ENCODE measurements at regions not wholly inside any gene's neighbourhood (a gene's known extent, or its start where the extent isn't known, plus 50 kb on each side); places are given as distances from the start of the nearest gene placed in this dataset.
A peak's percentile ranks its signal among the peaks of the same experiment; 100 is the strongest.
"Not testable (repeated sequence)": the region's sequence is repeated elsewhere in the genome, so short reads cannot be mapped to it uniquely, and the experiment has no call there.

DNA sequence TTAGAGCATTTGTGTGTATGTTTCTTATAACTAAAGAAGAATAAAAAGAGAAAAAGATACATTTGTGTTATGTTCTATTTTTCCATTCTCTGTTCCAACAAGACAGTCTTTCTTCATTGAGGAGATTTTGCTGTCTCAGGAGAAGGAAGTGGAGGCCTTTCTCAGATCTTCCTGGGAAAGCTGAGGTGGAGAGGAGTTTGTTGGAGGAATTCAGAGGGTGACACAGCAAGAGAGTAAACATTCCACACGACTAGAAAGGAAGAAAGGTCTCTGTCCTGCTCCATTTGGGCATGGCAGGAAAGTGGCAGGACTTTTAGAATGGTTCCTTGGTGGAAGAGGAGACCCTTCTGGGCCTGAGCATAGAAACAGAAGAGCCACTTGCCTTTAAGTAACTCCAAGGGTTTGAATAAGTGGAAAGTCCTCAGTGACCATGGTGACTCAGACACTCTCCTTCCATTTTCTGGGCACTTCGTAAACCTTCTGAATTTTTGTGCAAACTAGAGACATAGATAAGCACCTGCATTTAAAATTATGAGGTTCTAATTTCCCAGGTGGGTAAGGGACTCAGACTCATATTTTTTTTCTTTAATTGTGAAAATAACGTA lies 52.3 kb upstream of the COL5A2 start:
- DNase-seq (ENCODE audit: low read depth), result no peak

DNA sequence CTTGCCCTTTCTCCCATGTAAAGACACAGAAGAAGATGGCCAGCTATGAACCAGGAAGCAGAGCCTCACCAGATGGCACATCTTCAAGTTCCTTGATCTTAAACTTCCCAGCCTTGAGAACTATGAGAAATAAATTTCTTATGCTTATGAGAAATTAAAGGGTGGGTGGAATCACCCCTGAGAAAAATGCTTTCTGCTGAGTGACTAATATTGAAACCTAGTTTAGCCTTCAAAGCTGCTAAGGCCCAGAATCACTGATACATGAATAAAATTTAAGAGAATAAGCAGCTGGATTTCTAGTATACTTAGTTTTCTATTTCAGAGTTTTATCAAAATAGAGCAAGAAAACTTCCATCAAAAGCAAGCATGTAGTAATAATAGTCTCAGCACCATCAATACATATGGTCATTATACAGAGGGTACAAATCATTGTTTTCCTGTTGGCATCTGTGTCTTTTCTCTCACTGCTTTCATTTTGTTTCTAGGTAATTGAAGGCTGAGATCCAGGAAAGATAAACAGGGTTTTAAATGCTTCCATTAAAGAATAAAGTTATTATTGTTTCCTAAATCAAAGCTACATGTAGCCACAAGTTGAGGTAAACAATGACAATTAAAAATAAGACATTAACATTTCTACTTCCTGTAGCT lies 53.3 kb upstream of the COL5A2 start:
- DNase-seq (ENCODE audit: low read depth), result no peak

GRCh38 chr2:189233527-189233926 lies 54.0 kb upstream of the COL5A2 start:
- no peak for DNase-seq (ENCODE audit: low read depth)

DNA sequence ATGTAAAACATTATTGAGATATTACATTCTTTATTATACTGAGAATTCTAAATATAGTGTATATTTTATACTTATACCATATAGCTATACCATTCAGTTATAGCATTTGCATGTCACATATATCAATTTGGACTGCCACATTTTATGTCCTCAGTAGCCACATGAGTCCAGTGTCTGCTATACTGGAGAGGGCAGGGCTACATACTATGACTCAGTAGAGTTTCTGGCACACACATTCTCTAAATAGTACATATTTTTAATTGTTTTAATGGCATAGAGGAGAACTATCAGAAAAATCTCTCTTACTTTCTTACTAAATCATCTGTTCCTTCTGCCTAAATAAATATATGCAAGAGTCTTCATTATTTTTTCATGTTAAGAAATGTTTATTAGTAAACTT lies 55.4 kb upstream of the COL5A2 start:
- no peak for DNase-seq (ENCODE audit: low read depth)

DNA sequence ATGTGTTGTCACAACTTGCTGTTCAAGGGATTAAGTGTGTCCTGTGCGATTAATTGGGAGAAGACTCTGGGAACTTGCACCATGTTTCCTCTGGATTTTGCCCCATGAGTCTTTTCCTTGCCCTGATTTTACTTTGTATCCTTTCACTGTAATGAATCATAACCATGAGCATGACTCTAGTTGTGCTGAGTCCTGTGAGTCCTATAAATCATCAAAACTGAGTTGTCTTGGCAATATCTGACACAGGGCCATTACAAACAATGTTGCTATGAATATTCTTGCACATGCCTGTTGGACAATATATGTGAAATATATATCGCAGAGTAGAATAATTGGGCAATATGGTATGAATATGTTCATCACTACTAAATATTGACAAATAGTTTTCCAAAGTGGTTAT lies 56.5 kb upstream of the COL5A2 start:
- DNase-seq (ENCODE audit: low read depth), result no peak

GRCh38 chr2:189238903-189239302 lies 59.3 kb upstream of the COL5A2 start:
- no peak for DNase-seq (ENCODE audit: low read depth)

GRCh38 chr2:189243843-189244242 lies 64.3 kb upstream of the COL5A2 start:
- DNase-seq (ENCODE audit: low read depth), result not testable (repeated sequence)

DNA sequence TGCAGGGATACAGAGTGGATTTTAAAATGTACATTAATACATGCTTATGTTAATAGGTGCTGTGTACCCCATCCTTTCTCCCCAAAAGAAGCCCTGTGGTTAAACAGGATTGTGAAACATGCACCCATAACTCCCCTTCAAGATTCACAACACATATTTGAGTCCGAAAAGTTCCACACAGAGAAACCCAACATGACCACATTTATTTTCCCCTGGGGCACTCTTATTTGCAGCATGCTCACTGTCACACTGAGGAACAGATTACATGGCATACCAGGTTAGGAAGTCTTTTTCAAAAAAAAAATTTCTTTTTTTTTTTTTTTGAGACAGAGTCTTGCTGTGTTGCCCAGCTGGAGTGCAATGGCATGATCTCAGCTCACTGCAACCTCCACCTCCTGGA lies 67.7 kb upstream of the COL5A2 start:
- no peak for DNase-seq (ENCODE audit: low read depth)

DNA sequence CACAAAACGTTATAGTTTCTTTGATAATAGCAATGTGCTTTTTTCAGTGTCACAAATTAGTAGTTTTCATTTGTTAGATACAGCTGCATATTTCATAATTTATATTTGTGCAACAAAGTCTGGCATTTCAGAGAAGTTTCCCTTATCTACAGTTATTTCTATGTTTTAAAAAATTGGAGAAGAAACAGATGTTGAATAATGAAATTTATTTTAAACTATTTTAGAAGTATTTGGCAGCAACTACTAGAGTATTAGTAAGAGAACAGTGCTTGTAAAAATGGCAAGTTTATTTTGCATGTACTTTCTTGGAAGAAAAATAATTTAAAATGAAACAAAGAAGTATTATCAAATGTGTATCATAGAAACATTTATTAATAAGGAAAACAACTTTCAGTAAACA lies 68.6 kb upstream of the COL5A2 start:
- no peak for DNase-seq (ENCODE audit: low read depth)

DNA sequence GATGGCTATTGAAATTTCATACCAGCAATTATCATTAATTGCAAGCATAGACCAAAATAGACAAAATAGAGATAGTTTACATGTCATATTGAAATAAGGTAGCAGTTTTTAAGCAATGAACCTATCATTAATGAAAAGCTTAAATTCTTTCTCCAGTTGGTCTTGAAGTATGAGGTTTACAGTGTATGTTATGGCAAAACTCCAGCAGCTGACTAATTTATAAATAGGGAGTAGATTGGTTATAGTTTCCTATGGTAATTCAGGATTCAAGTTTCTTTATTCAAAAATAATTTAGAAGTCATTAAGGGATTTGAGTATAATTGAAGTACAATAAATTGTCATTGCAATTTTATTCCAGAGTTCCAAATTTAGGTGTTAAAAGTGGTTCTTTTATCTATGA lies 69.6 kb upstream of the COL5A2 start:
- DNase-seq (ENCODE audit: low read depth), result no peak

GRCh38 chr2:189249901-189250300 lies 70.3 kb upstream of the COL5A2 start:
- DNase-seq (ENCODE audit: low read depth), result no peak

DNA sequence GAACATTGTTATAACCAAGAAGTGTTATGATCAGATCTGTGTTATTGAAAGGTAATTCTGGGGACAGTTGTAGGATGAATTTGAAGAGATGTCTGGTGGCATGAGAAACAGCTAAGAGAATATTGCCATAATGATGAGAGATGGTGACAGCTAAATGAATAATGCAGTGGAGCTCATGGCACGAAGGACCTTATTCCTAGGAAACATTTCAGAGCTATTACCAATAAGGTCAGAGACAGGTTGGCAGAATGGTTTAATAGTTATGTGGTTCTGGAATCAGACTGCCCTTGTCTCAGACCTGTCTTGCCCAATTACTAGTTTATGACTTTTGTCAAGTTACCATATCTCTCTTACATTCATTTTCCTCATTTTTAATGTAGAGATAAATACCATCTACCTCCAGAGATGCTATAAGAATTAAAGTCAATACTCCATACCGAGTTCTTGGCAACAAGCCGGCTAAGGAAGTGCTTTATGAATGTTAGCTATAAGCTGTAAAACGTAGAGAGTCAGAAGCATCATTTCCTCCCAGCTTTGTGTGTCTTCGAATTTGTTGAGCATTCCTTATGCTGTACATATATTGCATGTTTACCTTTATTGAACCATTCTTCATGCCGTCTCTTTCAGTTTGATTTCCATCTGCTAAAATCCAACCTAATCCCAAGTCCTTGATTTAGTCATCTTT lies 73.6 kb upstream of the COL5A2 start:
- no peak for DNase-seq (ENCODE audit: low read depth)

DNA sequence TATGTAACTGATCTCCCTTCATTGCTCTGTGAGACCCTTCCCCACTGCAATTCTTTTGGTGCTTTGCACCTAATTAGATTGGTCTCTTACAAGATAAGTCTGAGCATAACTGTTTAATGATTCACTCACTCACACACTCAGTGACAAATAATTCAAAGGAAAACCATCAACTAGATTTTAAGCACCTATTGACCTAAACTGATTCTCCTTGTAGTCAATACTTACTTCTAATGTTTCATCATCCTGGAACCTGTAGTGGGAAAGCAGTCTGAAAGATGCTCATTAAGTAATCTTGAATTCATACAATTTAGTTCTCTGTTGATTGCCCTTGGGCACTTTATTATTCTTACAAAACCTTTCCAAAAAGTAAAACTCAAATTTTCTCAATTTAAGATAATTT lies 74.3 kb upstream of the COL5A2 start:
- DNase-seq (ENCODE audit: low read depth), result no peak

DNA sequence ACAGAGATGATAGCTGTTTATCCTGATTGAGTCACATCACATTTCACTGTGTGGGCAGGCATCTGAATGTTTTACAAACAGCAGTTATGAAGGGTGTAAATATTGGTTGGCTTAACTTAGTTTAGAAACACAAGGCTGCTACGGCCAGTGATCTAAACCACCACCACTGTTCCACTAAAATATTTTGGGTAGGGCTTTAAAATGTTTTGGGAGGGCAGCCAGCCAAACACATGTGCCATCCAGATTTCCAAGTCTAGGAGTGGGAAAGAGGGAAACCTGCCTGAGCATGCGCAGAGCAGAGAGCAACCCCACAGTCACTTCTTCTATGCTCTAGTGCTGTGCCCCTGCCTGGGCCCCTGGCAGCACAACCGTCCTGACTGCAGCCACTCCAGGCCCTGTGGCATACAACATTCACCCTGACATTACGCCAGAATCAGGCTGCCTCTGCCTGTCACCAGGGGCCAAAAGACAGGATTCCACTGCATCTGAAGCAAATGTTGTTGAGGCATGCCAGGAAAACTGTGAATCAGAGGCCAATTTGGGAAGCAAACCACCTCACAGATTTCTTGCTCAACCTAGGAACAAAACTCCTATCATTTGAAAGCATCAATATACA lies 74.8 kb upstream of the COL5A2 start:
- no peak for DNase-seq (ENCODE audit: low read depth)

DNA sequence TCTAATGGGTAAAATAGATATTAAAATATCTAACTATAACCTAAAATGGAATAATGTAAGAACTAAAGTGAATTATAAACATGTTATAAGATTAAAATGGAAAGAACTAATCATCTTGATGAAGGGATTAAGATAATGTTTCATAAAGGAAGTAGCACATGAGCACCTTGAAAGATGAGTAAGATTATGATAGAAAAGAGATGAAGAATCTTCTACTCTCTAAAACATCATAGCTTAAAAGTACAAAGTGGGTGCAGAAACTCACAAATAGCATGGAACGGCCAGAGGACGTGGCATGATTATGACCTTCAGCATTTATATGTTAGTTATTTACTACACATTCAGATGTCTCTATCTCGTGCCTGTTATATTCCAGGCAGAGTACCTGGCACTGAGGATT lies 76.2 kb upstream of the COL5A2 start:
- DNase-seq (ENCODE audit: low read depth), result no peak

DNA sequence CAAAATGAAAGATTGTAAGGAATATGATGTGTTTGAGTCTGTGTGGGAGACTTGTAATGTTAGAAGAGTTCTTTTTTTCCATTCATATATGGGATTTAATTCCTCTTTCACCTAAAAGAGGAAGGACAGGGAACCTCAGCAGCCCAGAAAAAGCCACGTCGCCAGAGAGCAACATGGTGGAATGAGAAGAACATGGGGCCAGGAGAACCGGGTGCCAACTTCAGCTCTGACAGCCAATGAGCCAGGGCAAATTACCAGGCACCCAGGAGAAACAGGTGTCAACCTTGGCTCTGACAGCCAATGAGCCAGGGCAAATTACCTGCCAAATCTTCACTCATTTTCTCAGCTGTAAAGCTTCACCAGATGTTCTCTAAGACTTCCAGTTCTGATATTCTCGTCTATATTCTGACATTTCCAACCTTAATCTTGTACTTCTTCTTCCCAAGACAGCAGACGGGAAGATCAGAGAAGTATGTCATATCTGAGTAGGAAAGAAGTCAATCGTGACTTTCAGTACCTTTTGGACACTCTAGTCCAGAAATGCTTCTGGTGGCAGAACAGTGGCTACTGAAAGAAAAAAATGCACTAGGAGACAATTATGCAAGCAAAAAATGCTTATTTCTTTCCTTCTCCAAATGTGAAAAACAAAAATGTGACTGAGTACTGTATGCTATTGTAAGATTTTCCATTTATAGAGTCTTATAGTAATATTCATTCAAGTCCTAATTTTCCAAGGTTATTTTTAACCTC lies 79.2 kb upstream of the COL5A2 start:
- no peak for DNase-seq (ENCODE audit: low read depth)

DNA sequence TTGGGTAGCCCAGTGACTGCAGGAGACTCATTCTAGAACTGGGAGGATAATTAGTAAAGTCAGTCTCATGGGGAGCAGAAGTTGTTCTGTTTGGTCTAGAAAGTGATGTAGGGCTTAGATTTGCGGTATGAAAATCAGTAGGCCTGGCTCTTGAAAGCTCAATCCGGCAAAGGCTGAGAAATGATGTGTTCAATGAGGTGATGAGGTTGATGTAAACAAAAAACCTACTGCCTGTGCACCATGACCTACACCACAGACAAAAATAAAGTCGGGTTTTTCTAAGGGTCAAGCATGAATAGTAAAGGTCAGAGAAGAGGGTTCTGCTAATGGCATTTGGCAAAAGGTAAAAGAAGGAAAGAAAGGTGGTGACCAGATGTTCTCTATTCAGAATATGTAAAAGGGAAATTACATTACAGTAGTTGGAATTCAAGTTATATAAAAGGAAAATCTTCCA lies 80.8 kb upstream of the COL5A2 start:
- DNase-seq (ENCODE audit: low read depth), result no peak

- peak; percentile 95 for DNase-seq (ENCODE audit: low read depth)
Measured at GRCh38 chr2:189261431-189261841, 81.9 kb upstream of the COL5A2 start.

- DNase-seq (ENCODE audit: low read depth), result no peak
Measured at GRCh38 chr2:189261916-189262315, 82.4 kb upstream of the COL5A2 start.

GRCh38 chr2:189265696-189266320 lies 86.2 kb upstream of the COL5A2 start:
- DNase-seq (ENCODE audit: low read depth), result no peak

DNA sequence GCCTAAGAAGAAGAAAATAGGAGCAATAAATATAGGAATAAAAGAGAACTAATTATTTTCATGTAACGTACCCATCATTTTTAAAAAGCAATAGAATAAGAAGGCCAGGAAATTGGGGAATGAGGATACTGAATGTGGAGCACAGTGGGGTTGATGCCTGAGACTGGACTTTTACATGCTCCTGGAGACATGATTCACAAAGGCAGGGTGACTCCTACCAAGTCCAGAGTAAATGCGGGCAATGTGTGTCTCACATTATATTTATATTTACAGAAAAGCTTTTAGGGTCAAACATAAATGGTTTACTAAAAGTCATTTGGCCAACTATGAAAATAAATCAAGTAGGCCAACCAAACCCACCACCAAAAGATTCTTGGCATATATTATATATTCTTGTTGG lies 87.9 kb upstream of the COL5A2 start:
- DNase-seq (ENCODE audit: low read depth), result no peak
